ENCODE measurements at regions not wholly inside any gene's neighbourhood (a gene's known extent, or its start where the extent isn't known, plus 50 kb on each side); places are given as distances from the start of the nearest gene placed in this dataset.

DNA sequence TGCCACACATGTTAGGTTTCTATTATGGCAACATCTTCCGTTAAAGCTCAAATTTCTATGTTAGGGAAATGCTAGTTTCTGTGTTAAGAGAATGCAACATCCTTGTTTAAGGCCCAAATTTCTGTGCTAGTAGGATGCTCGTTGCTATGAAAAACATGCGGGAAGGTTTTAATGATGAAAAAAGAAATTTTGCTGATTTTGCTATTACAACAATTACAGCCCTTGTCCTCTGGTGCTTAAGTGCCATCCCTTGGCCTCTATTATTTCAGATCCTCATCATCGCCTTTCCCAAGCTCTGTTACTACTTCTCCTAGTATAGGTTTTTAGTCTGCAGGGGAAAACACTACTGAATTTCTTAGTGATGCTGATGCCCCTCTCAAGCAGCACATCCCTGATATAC, 412.6 kb upstream of the NDST3 start:
- H3K18ac ChIP-seq (ENCODE audit: low read length) = no peak overlapping the region
- H3K4me3 ChIP-seq (ENCODE audit: low read length in 2 of 2) = no peak overlapping the region
- H3K4ac ChIP-seq (ENCODE audit: low read length) = no peak overlapping the region
- H3K27ac ChIP-seq (replicated peaks; ENCODE audit: low read length) = no peak overlapping the region
- no peak for DNase-seq (ENCODE audit: low spot score)
- no peak overlapping the region for H4K91ac ChIP-seq (ENCODE audit: low read depth, low read length, poor library complexity)
- no peaks in the 10 kb centered on the region for H3K79me1 ChIP-seq (ENCODE audit: low read depth, low read length)
- H2BK5ac ChIP-seq (ENCODE audit: low read length) = no peak overlapping the region
- no peak overlapping the region for H2AK5ac ChIP-seq (ENCODE audit: low read depth, low read length)
- no CpG with 5 or more reads among the region's 4 CpGs for WGBS, 2 donors (ENCODE audit: extremely low coverage in 2 of 2, insufficient read length in 2 of 2, insufficient replicate concordance in 1 of 2)
- H3K9ac ChIP-seq (ENCODE audit: low read depth, low read length, poor library complexity) = no peak overlapping the region
- H2BK15ac ChIP-seq (ENCODE audit: low read length) = no peak overlapping the region
- no peak overlapping the region for H3K23ac ChIP-seq (ENCODE audit: low read depth, low read length, poor library complexity)
- no peak overlapping the region for H2BK120ac ChIP-seq (ENCODE audit: low read depth, low read length)
- no peaks in the 10 kb centered on the region for H3K27me3 ChIP-seq (ENCODE audit: control insufficient read depth in 3 of 3, insufficient read depth in 3 of 3, low read depth in 1 of 3, low read length in 3 of 3)
- H2BK12ac ChIP-seq (ENCODE audit: low read length) = no peak overlapping the region
- no peaks in the 10 kb centered on the region for H3K36me3 ChIP-seq (replicated peaks in 1 of 2; ENCODE audit: control insufficient read depth in 2 of 2, insufficient read depth in 2 of 2, low read length in 2 of 2)
- H3K9me3 ChIP-seq (replicated peaks in 1 of 2; ENCODE audit: control insufficient read depth in 2 of 2, insufficient read depth in 1 of 2, low read depth in 1 of 2, low read length in 2 of 2) = no peaks in the 10 kb centered on the region
- H3K4me2 ChIP-seq (ENCODE audit: insufficient read depth, low read length, poor library complexity, severe bottlenecking) = no peak overlapping the region
- H2AFZ ChIP-seq (ENCODE audit: low read length) = no peak overlapping the region
- H3K14ac ChIP-seq (ENCODE audit: low read length) = no peak overlapping the region
- H3K4me1 ChIP-seq (ENCODE audit: control insufficient read depth in 2 of 2, insufficient read depth in 1 of 2, low read depth in 1 of 2, low read length in 2 of 2) = no peaks in the 10 kb centered on the region
- H4K8ac ChIP-seq (ENCODE audit: low read depth, low read length) = no peak overlapping the region

DNA sequence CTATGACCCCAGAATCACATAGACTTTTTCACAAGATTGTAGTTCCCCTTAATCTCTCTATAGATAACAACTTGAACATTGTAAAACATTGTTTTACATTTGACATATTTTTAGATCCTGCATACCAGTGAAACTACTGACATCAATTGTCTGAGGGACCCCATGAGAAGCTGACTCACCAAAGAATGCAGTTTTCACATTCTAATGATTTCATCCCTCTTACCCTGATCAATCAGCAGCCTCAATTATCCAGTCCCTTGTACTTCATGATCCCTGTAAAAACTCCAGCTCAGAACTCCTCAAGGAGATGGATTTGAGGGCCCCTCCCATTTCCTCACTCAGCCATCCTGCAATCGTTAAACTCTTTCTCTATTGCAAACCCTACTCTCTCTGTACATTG, 411.0 kb upstream of the NDST3 start:
- Histone ChIP-seq H3K18ac (ENCODE audit: low read length) (no peak overlapping the region), H3K4me2 (ENCODE audit: insufficient read depth, low read length, poor library complexity, severe bottlenecking) (no peak overlapping the region), H3K23ac (ENCODE audit: low read depth, low read length, poor library complexity) (no peak overlapping the region), H4K91ac (ENCODE audit: low read depth, low read length, poor library complexity) (no peak overlapping the region), H3K79me1 (ENCODE audit: low read depth, low read length) (no peaks in the 10 kb centered on the region), H3K4ac (ENCODE audit: low read length) (no peak overlapping the region), H3K9me3 (replicated peaks in 1 of 2; ENCODE audit: control insufficient read depth in 2 of 2, insufficient read depth in 1 of 2, low read depth in 1 of 2, low read length in 2 of 2) (no peaks in the 10 kb centered on the region), H3K27me3 (ENCODE audit: control insufficient read depth in 3 of 3, insufficient read depth in 3 of 3, low read depth in 1 of 3, low read length in 3 of 3) (no peaks in the 10 kb centered on the region), H4K8ac (ENCODE audit: low read depth, low read length) (no peak overlapping the region), H3K14ac (ENCODE audit: low read length) (no peak overlapping the region), H2AFZ (ENCODE audit: low read length) (no peak overlapping the region), H3K9ac (ENCODE audit: low read depth, low read length, poor library complexity) (no peak overlapping the region), H3K4me3 (ENCODE audit: low read length in 2 of 2) (no peak overlapping the region), H3K4me1 (ENCODE audit: control insufficient read depth in 2 of 2, insufficient read depth in 1 of 2, low read depth in 1 of 2, low read length in 2 of 2) (no peaks in the 10 kb centered on the region), H2AK5ac (ENCODE audit: low read depth, low read length) (no peak overlapping the region), H2BK5ac (ENCODE audit: low read length) (no peak overlapping the region), H3K27ac (replicated peaks; ENCODE audit: low read length) (no peak overlapping the region), H2BK15ac (ENCODE audit: low read length) (no peak overlapping the region), H3K36me3 (replicated peaks in 1 of 2; ENCODE audit: control insufficient read depth in 2 of 2, insufficient read depth in 2 of 2, low read length in 2 of 2) (no peaks in the 10 kb centered on the region), H2BK120ac (ENCODE audit: low read depth, low read length) (no peak overlapping the region), H2BK12ac (ENCODE audit: low read length) (no peak overlapping the region)
- DNase-seq (ENCODE audit: low spot score) = no peak
- no CpG with 5 or more reads among the region's 1 CpG for WGBS, 2 donors (ENCODE audit: extremely low coverage in 2 of 2, insufficient read length in 2 of 2, insufficient replicate concordance in 1 of 2)

DNA sequence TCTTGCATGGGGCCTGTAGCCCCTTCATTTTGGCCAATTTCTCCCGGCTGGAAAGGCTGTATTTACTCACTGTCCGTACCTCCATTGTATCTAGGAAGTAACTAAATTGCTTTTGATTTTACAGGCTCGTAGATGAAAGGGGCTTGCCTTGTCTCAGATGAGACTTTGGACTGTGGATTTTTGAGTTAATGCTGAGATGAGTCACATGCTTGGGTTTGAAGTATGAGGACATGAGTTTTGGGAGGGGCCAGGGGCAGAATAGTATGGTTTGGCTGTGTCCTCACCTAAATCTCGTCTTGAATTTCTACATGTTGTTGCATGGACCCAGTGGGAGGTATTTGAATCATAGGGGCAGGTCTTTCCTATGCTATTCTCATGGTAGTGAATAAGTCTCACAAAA, 407.6 kb upstream of the NDST3 start:
- Histone ChIP-seq H2AK5ac (ENCODE audit: low read depth, low read length) (no peak overlapping the region), H3K79me1 (ENCODE audit: low read depth, low read length) (no peaks in the 10 kb centered on the region), H3K14ac (ENCODE audit: low read length) (no peak overlapping the region), H3K18ac (ENCODE audit: low read length) (no peak overlapping the region), H3K4me3 (ENCODE audit: low read length in 2 of 2) (no peak overlapping the region), H3K36me3 (replicated peaks in 1 of 2; ENCODE audit: control insufficient read depth in 2 of 2, insufficient read depth in 2 of 2, low read length in 2 of 2) (no peaks in the 10 kb centered on the region), H2AFZ (ENCODE audit: low read length) (no peak overlapping the region), H3K27ac (replicated peaks; ENCODE audit: low read length) (no peak overlapping the region), H3K4me2 (ENCODE audit: insufficient read depth, low read length, poor library complexity, severe bottlenecking) (no peak overlapping the region), H2BK120ac (ENCODE audit: low read depth, low read length) (no peak overlapping the region), H4K8ac (ENCODE audit: low read depth, low read length) (no peak overlapping the region), H3K4me1 (ENCODE audit: control insufficient read depth in 2 of 2, insufficient read depth in 1 of 2, low read depth in 1 of 2, low read length in 2 of 2) (no peaks in the 10 kb centered on the region), H2BK5ac (ENCODE audit: low read length) (no peak overlapping the region), H3K9me3 (replicated peaks in 1 of 2; ENCODE audit: control insufficient read depth in 2 of 2, insufficient read depth in 1 of 2, low read depth in 1 of 2, low read length in 2 of 2) (no peaks in the 10 kb centered on the region), H4K91ac (ENCODE audit: low read depth, low read length, poor library complexity) (no peak overlapping the region), H3K23ac (ENCODE audit: low read depth, low read length, poor library complexity) (no peak overlapping the region), H2BK12ac (ENCODE audit: low read length) (no peak overlapping the region), H2BK15ac (ENCODE audit: low read length) (no peak overlapping the region), H3K9ac (ENCODE audit: low read depth, low read length, poor library complexity) (no peak overlapping the region), H3K27me3 (ENCODE audit: control insufficient read depth in 3 of 3, insufficient read depth in 3 of 3, low read depth in 1 of 3, low read length in 3 of 3) (no peaks in the 10 kb centered on the region), H3K4ac (ENCODE audit: low read length) (no peak overlapping the region)
- no peak for DNase-seq (ENCODE audit: low spot score)
- no CpG with 5 or more reads among the region's 4 CpGs for WGBS, 2 donors (ENCODE audit: extremely low coverage in 2 of 2, insufficient read length in 2 of 2, insufficient replicate concordance in 1 of 2)

DNA sequence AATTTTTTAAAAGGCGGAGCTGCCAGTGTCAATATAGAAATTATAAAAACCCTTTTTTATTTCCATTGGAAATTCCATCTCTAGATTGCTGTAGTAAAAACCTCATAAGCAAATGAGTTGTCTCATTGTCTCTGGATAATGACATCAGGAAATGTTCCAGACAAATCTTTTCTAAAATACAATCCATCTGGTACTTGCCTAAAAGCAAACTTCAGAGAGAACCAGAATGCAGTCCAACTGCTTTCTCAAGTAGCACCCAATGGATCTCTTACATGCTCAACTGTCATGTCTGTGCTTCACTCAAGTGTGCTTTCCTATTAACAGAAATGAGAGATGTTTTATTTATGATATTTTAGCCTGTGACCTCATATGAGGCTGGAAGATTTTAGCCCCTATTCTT, 399.6 kb upstream of the NDST3 start:
- no peaks in the 10 kb centered on the region for H3K36me3 ChIP-seq (replicated peaks in 1 of 2; ENCODE audit: control insufficient read depth in 2 of 2, insufficient read depth in 2 of 2, low read length in 2 of 2)
- H2AFZ ChIP-seq (ENCODE audit: low read length) = no peak overlapping the region
- no peaks in the 10 kb centered on the region for H3K79me1 ChIP-seq (ENCODE audit: low read depth, low read length)
- H2AK5ac ChIP-seq (ENCODE audit: low read depth, low read length) = no peak overlapping the region
- no peak overlapping the region for H3K9ac ChIP-seq (ENCODE audit: low read depth, low read length, poor library complexity)
- no peak overlapping the region for H2BK15ac ChIP-seq (ENCODE audit: low read length)
- H3K4me2 ChIP-seq (ENCODE audit: insufficient read depth, low read length, poor library complexity, severe bottlenecking) = no peak overlapping the region
- H3K4me3 ChIP-seq (ENCODE audit: low read length in 2 of 2) = no peak overlapping the region
- H3K23ac ChIP-seq (ENCODE audit: low read depth, low read length, poor library complexity) = no peak overlapping the region
- no peak overlapping the region for H4K91ac ChIP-seq (ENCODE audit: low read depth, low read length, poor library complexity)
- no peak overlapping the region for H2BK12ac ChIP-seq (ENCODE audit: low read length)
- H2BK120ac ChIP-seq (ENCODE audit: low read depth, low read length) = no peak overlapping the region
- peaks cover 0 to 3% of the 10 kb centered on the region in 2 donors for H3K4me1 ChIP-seq (ENCODE audit: control insufficient read depth in 2 of 2, insufficient read depth in 1 of 2, low read depth in 1 of 2, low read length in 2 of 2)
- H3K27me3 ChIP-seq (ENCODE audit: control insufficient read depth in 3 of 3, insufficient read depth in 3 of 3, low read depth in 1 of 3, low read length in 3 of 3) = peaks cover 0 to 1% (median 0%) of the 10 kb centered on the region in 3 experiments
- no peak overlapping the region for H3K14ac ChIP-seq (ENCODE audit: low read length)
- no peak for DNase-seq (ENCODE audit: low spot score)
- no peak overlapping the region for H3K27ac ChIP-seq (replicated peaks; ENCODE audit: low read length)
- no peak overlapping the region for H4K8ac ChIP-seq (ENCODE audit: low read depth, low read length)
- peaks cover 0 to 2% of the 10 kb centered on the region in 2 donors for H3K9me3 ChIP-seq (replicated peaks in 1 of 2; ENCODE audit: control insufficient read depth in 2 of 2, insufficient read depth in 1 of 2, low read depth in 1 of 2, low read length in 2 of 2)
- H3K18ac ChIP-seq (ENCODE audit: low read length) = no peak overlapping the region
- no peak overlapping the region for H2BK5ac ChIP-seq (ENCODE audit: low read length)
- no peak overlapping the region for H3K4ac ChIP-seq (ENCODE audit: low read length)
- no CpG with 5 or more reads among the region's 1 CpG for WGBS, 2 donors (ENCODE audit: extremely low coverage in 2 of 2, insufficient read length in 2 of 2, insufficient replicate concordance in 1 of 2)

Data from neuronal stem cell (in vitro differentiated cells).